ENCODE measurements at regions not wholly inside any gene's neighbourhood (a gene's known extent, or its start where the extent isn't known, plus 50 kb on each side); places are given as distances from the start of the nearest gene placed in this dataset.

DNA sequence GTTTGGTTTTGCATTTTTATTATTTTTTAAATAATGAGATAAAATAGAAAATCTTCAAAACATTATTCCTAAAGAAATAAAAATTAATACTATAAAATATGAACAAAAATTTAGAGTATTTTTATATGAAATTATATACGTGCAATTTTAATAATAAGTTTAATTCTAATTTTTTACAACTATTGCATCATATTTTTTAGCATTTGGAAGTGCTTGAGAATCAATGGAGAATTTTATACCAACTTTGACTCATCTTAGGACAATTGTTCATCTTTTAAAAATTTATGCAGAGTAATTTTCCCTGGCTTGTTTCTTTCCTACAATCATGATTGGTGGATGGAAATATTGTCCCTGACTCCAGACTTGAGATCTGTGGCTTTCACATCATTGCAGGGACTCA lies 362.5 kb downstream of the MRPL39 start:
- TF ChIP-seq POLR2A (IDR thresholded peaks at IDR 0.05) (no peak), CTCF (IDR thresholded peaks at IDR 0.05) (no peak), EP300 (IDR thresholded peaks at IDR 0.05) (no peak)
